ENCODE measurements at regions not wholly inside any gene's neighbourhood (a gene's known extent, or its start where the extent isn't known, plus 50 kb on each side); places are given as distances from the start of the nearest gene placed in this dataset.

DNA sequence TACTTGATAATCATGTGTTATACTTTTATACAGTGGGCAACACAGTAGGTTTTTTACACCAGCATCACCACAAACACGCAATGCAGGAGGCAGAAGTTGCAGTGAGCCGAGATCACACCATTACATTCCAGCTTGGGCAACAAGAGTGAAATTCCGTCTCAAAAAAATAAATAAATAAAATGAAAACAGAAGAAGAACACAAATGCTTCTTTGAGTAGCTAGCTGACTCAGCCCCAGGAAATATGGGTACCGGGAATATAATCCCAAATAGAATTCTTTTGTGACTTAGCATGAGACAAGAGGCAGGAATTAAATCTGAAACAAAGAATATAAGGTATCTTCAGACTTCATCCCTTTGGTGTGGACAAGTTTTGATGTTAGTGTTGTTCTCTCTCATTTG lies 164.2 kb upstream of the ATXN1 start:
- Histone ChIP-seq H3K9me3 (replicated peaks in 1 of 3) (no peaks in the 10 kb centered on the region), H3K4me1 (replicated peaks in 1 of 2) (no peaks in the 10 kb centered on the region), H3K27me3 (no peaks in the 10 kb centered on the region), H3K4me3 (no peak overlapping the region), H3K27ac (no peak overlapping the region), H3K36me3 (replicated peaks in 1 of 2) (no peaks in the 10 kb centered on the region)
- WGBS, 4 donors = 77 to 82% (median 78%) methylated on average over 4 of the region's 4 CpGs
- no peak for TF ChIP-seq CTCF (IDR thresholded peaks at IDR 0.05)
- no peak for TF ChIP-seq POLR2A (IDR thresholded peaks at IDR 0.05)
- no peak for DNase-seq
- intact Hi-C loops (cut with DNase I) = no loop called here

DNA sequence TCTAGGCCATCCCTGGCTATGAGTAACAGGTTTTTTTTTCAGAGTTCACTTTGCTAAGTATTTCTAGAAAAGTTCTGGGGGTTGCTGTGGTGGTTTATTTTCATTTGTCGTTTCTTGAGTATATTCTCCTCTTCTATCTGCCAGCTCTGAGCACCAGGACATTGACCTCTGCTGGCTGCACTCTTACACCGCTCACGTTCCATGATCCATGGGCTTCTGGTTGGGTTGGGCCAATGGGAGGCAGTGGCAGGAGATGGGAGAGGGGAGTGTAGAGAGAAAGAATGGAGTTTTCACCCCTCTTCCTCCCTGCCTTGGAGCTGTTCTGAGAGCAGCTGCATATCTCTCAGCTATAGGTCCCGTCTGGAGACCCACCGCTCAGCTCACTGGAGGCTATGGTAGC lies 161.0 kb upstream of the ATXN1 start:
- no peaks in the 10 kb centered on the region for H3K27me3 ChIP-seq
- no peaks in the 10 kb centered on the region for H3K9me3 ChIP-seq (replicated peaks in 1 of 3)
- no peaks in the 10 kb centered on the region for H3K36me3 ChIP-seq (replicated peaks in 1 of 2)
- no peak overlapping the region for H3K4me3 ChIP-seq
- no peak for DNase-seq
- TF ChIP-seq POLR2A (IDR thresholded peaks at IDR 0.05) = no peak
- TF ChIP-seq CTCF (IDR thresholded peaks at IDR 0.05) = no peak
- intact Hi-C loops (cut with DNase I) = no loop called here
- no peak overlapping the region for H3K27ac ChIP-seq
- WGBS, 4 donors = 67 to 75% (median 69%) methylated on average over 5 of the region's 5 CpGs
- H3K4me1 ChIP-seq (replicated peaks in 1 of 2) = no peaks in the 10 kb centered on the region

- no peaks in the 10 kb centered on the region for H3K9me3 ChIP-seq (replicated peaks in 1 of 3)
- no peak overlapping the region for H3K27ac ChIP-seq
- DNase-seq = no peak
- H3K4me3 ChIP-seq = no peak overlapping the region
- H3K36me3 ChIP-seq (replicated peaks in 1 of 2) = no peaks in the 10 kb centered on the region
- 75 to 97% (median 83%) methylated on average over 6 of the region's 6 CpGs for WGBS, 4 donors
- TF ChIP-seq POLR2A (IDR thresholded peaks at IDR 0.05) = no peak
- TF ChIP-seq CTCF (IDR thresholded peaks at IDR 0.05) = no peak
- intact Hi-C loops (cut with DNase I) = no loop called here
- H3K27me3 ChIP-seq = no peaks in the 10 kb centered on the region
- H3K4me1 ChIP-seq (replicated peaks in 1 of 2) = no peaks in the 10 kb centered on the region
Observed at GRCh38 chr6:16921399-16922110, 160.3 kb upstream of the ATXN1 start.

GRCh38 chr6:16918586-16918985 lies 157.3 kb upstream of the ATXN1 start:
- no peak overlapping the region for H3K4me3 ChIP-seq
- TF ChIP-seq POLR2A (IDR thresholded peaks at IDR 0.05) = no peak
- no peak for TF ChIP-seq CTCF (IDR thresholded peaks at IDR 0.05)
- 74 to 84% (median 76%) methylated on average over 10 of the region's 10 CpGs for WGBS, 4 donors
- intact Hi-C loops (cut with DNase I) = no loop called here
- H3K9me3 ChIP-seq (replicated peaks in 1 of 3) = no peaks in the 10 kb centered on the region
- H3K27ac ChIP-seq = no peak overlapping the region
- no peaks in the 10 kb centered on the region for H3K36me3 ChIP-seq (replicated peaks in 1 of 2)
- no peak for DNase-seq
- no peaks in the 10 kb centered on the region for H3K27me3 ChIP-seq
- H3K4me1 ChIP-seq (replicated peaks in 1 of 2) = no peaks in the 10 kb centered on the region

Measured in adrenal gland (tissue), 9 donors.